ENCODE measurements at regions not wholly inside any gene's neighbourhood (a gene's known extent, or its start where the extent isn't known, plus 50 kb on each side); places are given as distances from the start of the nearest gene placed in this dataset.

DNA sequence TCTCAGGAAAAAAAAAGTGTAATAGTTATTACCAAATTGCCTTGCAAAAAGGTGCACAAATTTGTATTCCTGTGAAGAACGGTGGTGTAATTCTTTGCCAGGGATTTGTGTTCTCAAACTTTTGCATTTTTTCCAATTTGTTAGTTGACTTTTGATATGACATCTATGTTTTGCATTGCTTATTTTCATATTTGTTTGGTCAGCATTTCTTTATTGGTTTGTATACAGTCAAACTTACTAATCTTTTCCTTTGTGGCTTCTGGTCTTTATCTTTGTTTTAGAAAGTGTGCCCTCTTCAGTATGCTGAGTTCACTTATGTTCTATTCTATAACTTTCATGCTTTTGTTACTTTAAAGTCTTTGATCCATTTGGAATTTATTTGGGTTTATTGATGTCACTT is 226.2 kb upstream of the ZFHX3 start:
- TF ChIP-seq GATA2 (CRISPR knock-in tag; IDR thresholded peaks at IDR 0.05) (no peak), MAX (IDR thresholded peaks at IDR 0.05; ENCODE audit: low read depth) (no peak), CTCF (IDR thresholded peaks at IDR 0.05) (no peak), USF2 (IDR thresholded peaks at IDR 0.05; ENCODE audit: borderline replicate concordance, low read depth, low read length) (no peak), YY1 (IDR thresholded peaks at IDR 0.05; ENCODE audit: low read depth) (no peak), MXI1 (IDR thresholded peaks at IDR 0.05; ENCODE audit: low read depth, low read length) (no peak)

Data from SK-N-SH (cell line).